ENCODE measurements at regions not wholly inside any gene's neighbourhood (a gene's known extent, or its start where the extent isn't known, plus 50 kb on each side); places are given as distances from the start of the nearest gene placed in this dataset.
"Not testable (repeated sequence)": the region's sequence is repeated elsewhere in the genome, so short reads cannot be mapped to it uniquely, and the experiment has no call there.

DNA sequence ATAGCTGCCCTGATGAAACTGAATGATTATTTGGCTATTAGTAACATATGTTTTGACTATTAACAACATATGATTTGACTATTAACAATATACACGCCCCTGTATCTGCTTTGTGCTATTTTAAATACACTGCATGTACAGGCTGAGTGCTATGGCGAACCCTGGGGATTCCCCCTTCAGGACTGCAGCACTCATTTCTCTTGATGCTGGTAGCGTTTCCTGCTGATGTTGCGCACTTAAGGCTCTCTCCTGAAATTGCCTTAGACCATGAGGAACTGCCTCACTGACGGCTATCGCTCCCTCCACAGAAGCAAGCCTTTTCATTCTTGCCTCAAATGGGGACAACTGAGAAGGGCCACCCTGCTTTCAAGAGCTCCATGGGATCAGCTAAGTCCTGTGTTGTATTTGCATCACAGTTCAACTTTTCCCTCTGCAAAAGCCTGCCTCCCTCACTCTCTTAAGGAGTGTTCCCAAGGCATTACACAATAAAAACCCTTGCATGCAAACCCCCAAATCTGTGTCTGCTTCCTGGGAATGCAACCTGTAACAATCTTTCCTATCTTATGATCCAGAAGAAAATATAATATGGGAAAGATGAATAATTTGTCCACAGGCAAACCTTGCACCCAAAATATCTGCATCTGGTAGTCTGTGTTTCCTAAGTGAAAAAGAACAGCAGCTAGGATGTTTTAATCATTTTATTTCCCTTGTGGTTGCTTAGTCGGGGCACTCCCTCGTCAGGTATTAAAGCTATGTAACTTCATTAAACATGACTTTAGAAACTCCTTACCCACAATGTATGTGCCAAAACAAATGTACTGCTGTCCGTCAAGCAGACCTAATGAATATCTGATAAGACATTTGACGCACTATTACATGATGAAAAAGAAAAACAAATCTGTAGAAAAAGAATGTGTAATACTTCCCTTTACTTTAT is 456.4 kb downstream of the COL12A1 start:
- DNase-seq, result no peak
- intact Hi-C loops (cut with DNase I), result no loop called here
- ATAC-seq (ENCODE audit: poor library complexity), result no peak

DNA sequence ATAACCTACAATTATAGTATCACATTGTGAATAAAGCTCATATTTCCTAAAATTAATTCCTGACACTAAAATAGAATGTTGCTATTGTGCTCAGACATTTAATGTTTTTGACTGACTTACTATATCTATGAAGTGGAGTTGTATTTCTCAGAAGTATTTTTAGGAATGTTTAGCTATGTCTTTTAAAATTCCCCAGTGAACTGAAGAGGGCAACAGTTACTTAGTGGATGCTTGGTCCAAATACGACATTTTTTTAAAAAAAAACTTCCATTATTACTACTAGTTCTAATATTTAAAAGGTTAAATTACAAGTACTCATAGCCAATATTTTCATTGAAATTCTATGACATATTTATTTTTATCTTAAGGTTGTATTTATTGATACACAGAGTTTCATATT is 460.2 kb downstream of the COL12A1 start:
- intact Hi-C loops (cut with DNase I), result no loop called here
- DNase-seq (no peak), ATAC-seq (ENCODE audit: poor library complexity) (no peak)

DNA sequence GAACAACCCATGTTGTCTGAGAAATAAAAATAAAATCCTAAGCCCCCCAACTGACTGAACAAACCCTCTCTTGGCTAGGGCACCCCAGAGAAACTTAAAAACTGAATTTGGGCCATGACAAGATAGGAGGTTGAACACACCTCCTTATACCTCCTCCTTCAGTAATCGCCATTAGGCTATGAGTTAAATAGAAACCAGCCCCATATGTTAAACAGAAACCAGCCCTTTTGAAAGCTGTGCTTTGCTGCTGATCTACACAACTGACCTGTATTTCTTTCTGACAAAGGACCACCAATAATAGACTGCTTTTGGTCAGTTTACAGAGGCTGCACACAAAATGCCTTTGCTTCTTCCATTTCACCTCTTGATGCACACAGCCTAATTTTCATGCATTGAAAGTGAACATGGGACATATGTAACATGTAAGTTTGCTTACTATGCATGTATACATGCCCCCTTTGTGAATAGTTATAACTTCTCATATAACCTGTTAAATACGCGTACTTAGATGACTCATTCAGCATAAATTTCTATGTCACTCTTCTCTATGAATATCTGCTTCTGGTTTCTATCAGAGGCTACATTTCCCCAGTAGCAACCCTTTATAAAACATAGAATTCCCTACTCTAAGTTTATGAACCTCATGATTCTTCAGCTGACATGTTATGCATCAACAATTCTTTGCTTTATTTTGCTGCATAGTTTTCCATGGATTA is 462.9 kb downstream of the COL12A1 start:
- no peak for DNase-seq
- intact Hi-C loops (cut with DNase I), result no loop called here
- no peak for ATAC-seq (ENCODE audit: poor library complexity)

DNA sequence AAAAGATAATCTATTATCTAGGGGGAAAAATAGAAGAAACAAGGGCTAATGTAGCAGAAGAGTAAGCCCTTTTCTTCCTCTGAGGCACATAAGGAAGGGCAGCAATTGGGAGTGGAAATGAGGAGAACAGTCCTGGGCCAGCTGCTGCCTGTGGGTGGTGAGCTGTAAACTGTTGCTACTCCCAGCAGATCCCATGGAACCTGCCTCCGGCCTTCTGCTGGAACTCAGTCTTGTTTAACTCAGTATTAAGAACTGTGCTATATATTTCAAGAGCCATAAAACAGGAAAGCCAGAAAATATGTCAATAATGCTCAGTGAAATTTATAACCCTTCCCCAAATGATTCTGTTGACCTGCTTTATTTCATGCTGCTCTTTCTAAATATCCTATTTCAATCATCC is 464.2 kb downstream of the COL12A1 start:
- intact Hi-C loops (cut with DNase I), result no loop called here
- ATAC-seq (ENCODE audit: poor library complexity), result no peak
- DNase-seq, result no peak

DNA sequence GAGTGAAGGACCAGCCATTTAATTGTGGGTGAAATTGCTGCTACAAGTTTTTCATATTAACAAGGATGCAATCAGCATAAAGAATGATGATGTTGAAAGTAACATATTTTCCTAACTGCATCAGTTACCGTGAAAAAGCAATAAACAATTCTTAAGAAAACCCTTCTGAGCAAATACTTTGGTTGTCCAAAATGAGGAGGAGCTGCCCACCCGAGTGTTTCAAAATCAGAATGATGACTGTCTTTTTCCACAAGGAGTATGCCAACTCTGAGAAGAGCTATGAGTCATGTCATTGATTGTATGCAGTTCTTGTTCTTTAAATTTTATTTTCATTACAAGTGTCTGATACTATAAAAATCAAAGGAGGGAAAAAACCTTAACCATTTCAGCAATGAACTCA is 470.5 kb downstream of the COL12A1 start:
- peak; percentile 49 for ATAC-seq (ENCODE audit: poor library complexity)
- intact Hi-C loops (cut with DNase I), result no loop called here
- no peak for DNase-seq

DNA sequence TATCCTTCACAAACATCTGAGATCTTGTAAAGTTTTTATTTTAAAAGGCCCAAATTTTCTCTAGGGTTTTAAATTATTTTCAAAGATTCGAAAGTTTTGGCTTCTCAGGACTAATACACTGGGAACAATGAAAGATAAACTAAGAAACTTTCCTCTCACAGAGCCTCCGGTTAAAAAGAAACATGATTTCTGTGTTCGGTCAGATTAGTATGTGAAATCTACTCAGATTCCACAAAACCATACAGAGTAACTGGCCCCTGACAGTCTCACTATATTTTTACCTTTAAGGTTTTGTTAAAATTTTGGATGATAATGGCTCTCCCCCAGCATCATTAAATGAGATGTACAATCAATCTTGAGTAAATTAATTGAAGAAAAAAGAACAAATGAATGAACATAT is 471.0 kb downstream of the COL12A1 start:
- DNase-seq (no peak), ATAC-seq (ENCODE audit: poor library complexity) (no peak)
- intact Hi-C loops (cut with DNase I), result no loop called here

DNA sequence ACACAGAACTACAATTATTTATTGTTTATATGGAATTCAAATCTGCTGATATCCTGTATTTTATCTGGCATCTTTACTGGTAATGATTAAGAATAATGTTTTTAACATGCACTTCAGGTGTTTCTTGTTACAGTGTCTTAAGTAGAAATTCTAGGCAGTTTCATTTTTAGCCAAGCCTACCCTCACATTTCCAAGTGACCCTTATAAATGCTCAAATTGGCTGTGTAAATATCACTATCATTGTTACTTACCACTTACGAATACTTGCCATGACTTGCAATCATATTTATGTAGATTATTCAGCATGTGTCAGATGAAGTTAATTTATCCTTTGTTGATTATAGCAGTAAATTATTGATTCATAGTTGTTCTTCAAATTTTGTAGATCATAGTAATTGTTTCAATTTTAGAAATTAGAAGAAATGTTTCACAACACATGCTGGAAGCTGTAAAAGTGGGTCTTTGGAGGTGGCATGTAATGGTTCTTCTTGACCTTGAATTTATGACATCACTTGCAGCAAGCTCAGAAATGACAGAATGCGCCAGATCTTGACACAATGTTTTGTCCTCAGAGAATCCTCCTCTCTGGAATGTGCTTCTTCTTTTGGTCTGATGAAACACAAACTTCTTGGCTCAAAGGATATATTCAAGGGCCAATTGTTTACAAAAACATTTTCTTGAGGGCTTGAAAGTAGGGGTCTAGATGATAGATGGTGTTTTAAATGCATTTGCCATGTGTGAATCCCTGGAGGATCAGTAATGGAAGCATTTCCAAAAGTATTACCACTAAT is 471.8 kb downstream of the COL12A1 start:
- ATAC-seq (ENCODE audit: poor library complexity) (peak; percentile 49), DNase-seq (no peak)
- intact Hi-C loops (cut with DNase I), result no loop called here

DNA sequence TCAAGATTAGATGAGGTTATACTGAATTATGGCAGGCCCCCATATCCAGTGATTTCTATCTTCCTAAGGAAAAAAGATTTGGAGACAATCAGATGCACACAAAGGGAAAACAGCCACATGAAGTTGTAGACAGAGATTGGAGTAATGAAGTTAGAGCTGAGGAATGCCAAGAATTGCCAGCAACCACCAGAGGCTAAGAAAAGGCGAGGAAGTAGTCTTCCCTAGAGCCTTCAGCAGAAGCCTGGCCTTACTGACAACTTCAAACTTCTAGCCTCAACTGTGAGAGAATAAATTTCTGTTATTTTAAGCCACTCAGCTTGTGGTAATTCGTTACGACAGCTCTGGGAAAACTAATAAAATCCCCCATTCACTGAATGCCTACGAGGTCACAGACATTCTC is 473.9 kb downstream of the COL12A1 start:
- intact Hi-C loops (cut with DNase I), result no loop called here
- DNase-seq (no peak), ATAC-seq (ENCODE audit: poor library complexity) (no peak)

DNA sequence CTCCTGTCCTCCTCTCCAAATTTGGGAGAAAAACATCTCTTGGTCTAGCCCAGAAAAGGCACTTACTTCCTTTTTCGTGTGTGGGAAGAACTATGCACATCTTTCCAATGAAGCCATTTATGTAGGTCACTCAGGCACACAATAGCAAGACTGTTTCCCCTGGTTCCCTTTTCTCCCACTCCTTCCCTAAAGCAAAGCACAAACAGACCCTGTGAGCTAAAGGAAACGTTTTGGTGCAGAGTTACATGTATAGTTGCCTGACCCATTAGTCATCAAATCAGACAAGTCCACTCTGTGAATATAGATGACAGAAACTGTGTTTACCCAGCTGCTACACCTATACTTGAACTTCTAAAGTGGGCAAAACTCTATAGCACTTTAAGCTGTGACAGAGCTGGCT is 474.6 kb downstream of the COL12A1 start:
- intact Hi-C loops (cut with DNase I), result no loop called here
- no peak for DNase-seq
- no peak for ATAC-seq (ENCODE audit: poor library complexity)

DNA sequence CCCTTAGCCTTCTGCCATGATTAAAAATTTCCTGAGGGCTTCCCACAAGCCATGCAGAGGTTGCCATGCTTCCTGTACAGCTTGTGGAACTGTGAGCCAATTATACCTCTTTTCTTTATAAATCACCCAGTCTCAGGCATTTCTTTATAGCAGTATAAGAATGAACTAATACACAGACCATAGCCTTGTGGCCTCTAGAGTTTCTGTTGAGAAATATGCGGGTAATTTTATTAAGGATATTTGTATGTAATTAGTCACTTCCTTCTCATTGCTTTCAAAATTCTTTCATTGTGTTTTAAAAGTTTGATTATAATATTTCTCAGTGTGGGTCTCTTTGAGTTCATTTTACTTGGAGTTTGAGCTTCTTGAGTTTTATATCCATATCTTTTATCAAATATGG is 484.9 kb downstream of the COL12A1 start:
- no peak for DNase-seq
- intact Hi-C loops (cut with DNase I), result no loop called here
- no peak for ATAC-seq (ENCODE audit: poor library complexity)

DNA sequence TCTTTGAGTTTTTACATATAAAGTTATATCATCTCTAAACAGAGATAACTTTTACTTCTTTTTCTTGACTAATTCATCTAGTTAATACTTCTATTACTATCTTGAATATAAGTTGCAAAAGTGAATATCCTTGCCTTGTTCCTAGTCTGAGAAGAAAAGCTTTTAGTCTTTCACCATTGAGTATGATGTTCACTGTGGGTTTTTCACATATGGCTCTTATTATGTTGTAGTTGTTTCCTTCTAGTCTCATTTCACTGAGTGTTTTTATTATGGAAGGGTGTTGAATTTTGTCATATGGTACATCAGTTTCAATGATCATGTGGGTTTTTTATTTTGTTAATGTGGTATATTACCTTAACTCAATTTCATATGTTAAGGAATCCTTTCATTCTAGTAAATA is 488.3 kb downstream of the COL12A1 start:
- DNase-seq (no peak), ATAC-seq (ENCODE audit: poor library complexity) (no peak)
- intact Hi-C loops (cut with DNase I), result no loop called here

DNA sequence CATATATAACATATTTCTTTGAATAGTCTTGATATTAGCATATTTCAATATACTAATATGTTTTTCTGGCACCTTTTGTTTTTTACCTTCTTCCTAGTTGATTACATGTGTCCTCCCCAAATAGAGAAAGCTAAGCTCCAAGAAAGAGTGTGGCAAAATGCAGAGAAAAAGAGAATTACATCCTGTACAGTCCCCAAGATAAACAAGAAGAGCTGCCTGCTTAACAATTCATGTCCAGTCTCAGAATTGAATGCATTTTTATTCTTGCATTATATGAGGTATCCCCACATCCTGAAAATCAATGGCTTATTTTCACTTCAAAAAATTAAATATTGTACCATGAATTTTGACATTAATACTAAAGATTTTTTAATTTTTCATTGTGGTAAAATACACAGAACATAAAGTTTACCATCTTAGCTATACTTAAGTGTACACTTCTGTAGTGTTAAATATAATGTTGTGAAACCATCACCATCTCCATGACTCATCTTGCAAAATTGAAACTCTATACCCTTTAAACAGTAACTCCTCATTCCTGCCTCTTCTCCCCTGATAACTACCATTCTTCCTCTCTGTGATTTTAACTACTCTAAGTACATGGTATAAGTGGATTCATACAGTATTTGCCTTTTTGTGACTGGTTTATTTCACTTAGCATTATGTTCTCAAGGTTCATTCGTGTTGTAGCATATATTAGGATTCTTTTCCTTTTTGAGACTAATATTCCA is 490.3 kb downstream of the COL12A1 start:
- no peak for ATAC-seq (ENCODE audit: poor library complexity)
- intact Hi-C loops (cut with DNase I), result no loop called here
- no peak for DNase-seq

DNA sequence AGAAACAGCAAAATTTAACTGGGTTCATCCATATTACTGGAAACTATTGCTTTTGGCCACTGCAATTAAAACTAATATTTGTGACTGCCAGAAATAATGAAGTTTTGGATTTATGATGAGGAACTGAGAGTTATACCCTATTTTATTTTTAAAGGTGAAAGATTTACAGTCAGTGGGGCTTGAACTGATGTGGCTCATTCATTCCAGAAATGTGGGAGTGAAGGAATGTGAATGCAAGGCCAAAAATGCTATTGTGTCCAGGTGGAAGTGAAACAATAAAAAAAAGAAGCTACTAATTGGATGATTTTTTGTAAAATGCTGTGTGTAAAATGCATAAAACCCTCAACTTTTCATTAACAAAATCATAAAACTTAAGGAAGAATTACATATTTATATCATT is 491.9 kb downstream of the COL12A1 start:
- intact Hi-C loops (cut with DNase I), result no loop called here
- ATAC-seq (ENCODE audit: poor library complexity), result no peak

DNA sequence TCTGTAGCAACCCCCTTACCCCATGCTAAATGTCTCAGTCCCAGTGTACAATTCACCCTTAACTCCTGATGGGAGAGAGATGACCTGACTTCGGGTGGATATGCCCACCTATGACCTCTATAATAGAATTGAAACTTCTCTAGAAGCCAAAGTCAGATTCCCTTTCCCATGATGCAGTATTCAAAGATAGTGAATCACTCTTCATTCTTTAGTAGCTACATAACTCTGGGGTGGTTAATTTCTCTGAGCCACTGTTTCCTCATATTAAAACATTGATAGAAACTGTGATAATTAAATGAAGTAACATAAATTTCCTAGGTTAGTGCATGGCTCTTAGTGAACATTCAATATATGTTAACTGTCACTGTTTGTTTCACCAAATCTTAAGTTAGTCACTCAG is 500.4 kb downstream of the COL12A1 start:
- DNase-seq (no peak), ATAC-seq (ENCODE audit: poor library complexity) (no peak)
- intact Hi-C loops (cut with DNase I), result no loop called here

More for the DNA sequence above, 491.9 kb downstream of the COL12A1 start:
- DNase-seq, result no peak

DNA sequence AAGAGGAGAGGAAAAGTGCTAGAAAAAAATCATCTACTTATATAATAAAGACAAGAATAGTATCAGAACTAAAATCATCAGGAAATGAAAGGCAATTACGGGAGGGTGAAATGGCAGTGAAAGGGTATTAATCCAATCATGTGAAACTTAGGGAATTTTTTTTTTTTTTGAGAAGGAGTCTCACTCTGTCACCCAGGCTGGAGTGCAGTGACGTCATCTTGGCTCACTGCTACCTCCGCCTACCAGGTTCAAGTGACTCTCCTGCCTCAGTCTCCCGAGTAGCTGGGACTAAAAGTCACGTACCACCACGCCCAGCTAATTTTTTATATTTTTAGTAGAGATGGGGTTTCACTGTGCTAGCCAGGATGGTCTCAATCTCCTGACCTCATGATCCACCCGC is 501.3 kb downstream of the COL12A1 start:
- DNase-seq; intact Hi-C loops (cut with DNase I); ATAC-seq (ENCODE audit: poor library complexity): not testable (repeated sequence)

DNA sequence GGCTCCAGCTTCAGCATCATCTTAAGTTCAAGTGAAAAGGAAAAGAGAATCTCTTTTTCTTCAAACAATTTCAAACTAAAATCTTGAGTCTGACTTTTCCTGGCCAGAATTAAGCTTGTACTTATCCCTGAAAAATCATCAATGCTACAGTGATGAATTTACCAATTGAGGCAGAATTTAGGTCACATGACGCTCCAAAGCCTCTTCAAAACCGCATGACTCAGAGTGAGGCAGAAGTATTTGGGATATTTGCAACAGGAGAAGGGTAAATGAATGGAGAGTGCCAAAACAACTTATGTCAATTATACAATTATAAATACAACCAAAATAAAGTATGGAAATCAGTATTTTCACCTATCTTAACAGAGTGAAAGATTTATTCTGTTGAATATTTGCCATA is 515.5 kb downstream of the COL12A1 start:
- intact Hi-C loops (cut with DNase I), result no loop called here
- ATAC-seq (ENCODE audit: poor library complexity) (no peak), DNase-seq (no peak)

DNA sequence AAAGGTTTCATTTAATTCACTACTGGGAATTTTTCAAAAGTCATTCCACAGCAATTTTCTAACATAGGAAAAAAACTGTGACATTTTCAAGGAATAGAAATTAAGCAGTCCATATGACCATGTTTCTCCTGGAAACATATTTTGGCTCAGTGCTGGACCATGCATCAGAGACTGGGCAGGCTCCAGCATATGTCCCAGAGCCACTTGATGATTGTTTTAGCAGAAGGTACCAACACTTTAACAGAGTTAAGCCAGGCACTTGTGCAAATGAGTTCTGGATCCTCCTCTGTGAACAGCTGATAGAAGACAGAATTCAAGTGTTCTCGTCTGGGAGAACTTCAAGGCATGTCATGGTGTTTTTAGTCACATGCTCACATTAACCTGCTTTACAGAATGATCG is 516.3 kb downstream of the COL12A1 start:
- intact Hi-C loops (cut with DNase I), result no loop called here
- no peak for DNase-seq
- ATAC-seq (ENCODE audit: poor library complexity), result no peak

DNA sequence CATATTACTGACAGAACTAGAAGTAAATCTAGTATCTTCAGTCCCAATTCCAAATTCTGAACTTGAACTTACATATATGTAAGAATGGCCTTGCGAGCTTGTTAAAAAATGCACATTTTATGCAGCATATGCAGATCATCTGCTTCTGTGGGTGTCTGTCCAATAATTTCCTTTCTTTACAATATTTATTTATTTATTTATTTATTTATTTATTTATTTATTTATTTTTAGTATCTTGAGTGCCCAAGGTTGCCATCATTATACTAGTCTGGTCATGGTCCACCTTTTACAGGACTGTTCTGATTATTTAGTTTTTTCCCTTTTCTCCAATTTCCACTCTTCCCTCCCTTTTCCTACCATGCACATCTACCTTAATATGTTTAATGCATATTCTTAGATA is 528.4 kb downstream of the COL12A1 start:
- DNase-seq (no peak), ATAC-seq (ENCODE audit: poor library complexity) (no peak)
- intact Hi-C loops (cut with DNase I), result no loop called here

DNA sequence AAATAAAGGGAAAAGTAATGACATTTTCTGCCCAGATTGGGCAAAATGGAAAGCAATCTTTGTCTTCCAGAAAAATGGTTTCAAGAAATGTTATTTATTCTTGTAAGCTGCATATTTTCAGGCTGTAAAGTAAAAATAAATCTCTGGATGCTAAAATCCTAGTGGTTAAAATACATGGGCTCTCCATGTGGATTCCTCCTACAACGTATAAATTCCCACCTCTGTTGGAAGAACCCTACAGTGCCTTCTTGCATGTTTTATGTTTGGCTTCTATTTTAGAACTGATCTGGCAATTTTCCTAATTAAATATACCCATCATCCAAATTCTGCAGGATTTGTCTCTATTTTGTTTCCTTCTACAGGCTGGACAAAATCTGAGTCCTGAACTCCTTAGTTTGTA is 528.9 kb downstream of the COL12A1 start:
- DNase-seq (no peak), ATAC-seq (ENCODE audit: poor library complexity) (no peak)
- intact Hi-C loops (cut with DNase I), result no loop called here
